COR-L47 (cell line): ENCODE measurements at regions not wholly inside any gene's neighbourhood (a gene's known extent, or its start where the extent isn't known, plus 50 kb on each side); places are given as distances from the start of the nearest gene placed in this dataset.

Experiments
- DNase-seq: peaks from one replicate; lab custom pipeline; 2025; lab: John Stamatoyannopoulos, UW

GRCh38 chr18:52287151-52287550 lies 52.8 kb upstream of the DCC start:
- DNase-seq, result no peak

DNA sequence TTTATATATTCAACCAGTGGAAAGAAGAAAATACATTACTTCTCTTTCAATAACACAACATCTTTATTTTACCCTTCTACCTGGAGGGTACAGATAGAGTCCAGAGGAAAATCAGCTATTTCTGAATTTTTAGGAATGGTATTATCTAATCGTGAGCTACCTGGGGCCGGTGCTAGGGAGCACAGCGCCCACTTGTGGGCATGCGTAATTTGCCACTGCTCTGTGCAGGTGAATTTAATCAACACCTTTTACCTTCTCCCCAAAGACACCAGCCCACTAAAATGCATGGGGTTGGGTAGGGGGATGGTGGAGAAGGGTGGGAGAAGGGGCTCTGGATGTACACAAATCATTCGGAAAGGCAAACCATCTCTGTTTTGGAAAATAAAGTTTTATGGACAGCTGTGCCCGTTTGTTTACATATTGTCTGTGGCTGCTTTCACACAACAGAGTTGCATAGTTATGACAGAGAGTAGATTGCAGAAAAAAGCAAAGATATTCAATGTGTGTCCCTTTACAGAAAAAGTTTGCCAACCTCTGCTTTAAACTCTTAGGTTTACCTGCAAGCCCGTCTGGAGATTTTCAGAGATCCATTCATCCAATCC lies 51.5 kb upstream of the DCC start:
- DNase-seq, result peak; percentile 58

- peak; percentile 57 for DNase-seq
Observed at GRCh38 chr18:52289392-52289791, 50.6 kb upstream of the DCC start.
